ENCODE measurements at regions not wholly inside any gene's neighbourhood (a gene's known extent, or its start where the extent isn't known, plus 50 kb on each side); places are given as distances from the start of the nearest gene placed in this dataset.
"Not testable (repeated sequence)": the region's sequence is repeated elsewhere in the genome, so short reads cannot be mapped to it uniquely, and the experiment has no call there.

GRCh38 chr16:35605921-35606320 lies 2146.5 kb downstream of the TP53TG3F start:
- no peak for DNase-seq

GRCh38 chr16:35614883-35615282 lies 2155.5 kb downstream of the TP53TG3F start:
- 54 to 55% methylated on average over 2 of the region's 2 CpGs for WGBS, 2 donors
- DNase-seq; H3K36me3 ChIP-seq; intact Hi-C loops (cut with DNase I); H3K4me1 ChIP-seq; H3K27me3 ChIP-seq; H3K4me3 ChIP-seq; H3K27ac ChIP-seq: not testable (repeated sequence)
- H3K9me3 ChIP-seq, result peaks cover 0 to 13% (median 10%) of the 10 kb centered on the region in 4 donors

More at GRCh38 chr16:35605921-35606320, 2146.5 kb downstream of the TP53TG3F start:
- TF ChIP-seq CTCF (IDR thresholded peaks at IDR 0.05) (no peak), POLR2AphosphoS5 (IDR thresholded peaks at IDR 0.05) (no peak), POLR2A (IDR thresholded peaks at IDR 0.05) (no peak), EP300 (IDR thresholded peaks at IDR 0.05) (no peak)
- no peaks in the 10 kb centered on the region for H3K9me3 ChIP-seq
- WGBS, 2 donors, result 62 to 68% methylated on average over 1 of the region's 1 CpG
- intact Hi-C loops (cut with DNase I), result no loop called here
- H3K27me3 ChIP-seq, result no peaks in the 10 kb centered on the region
- no peaks in the 10 kb centered on the region for H3K36me3 ChIP-seq
- no peaks in the 10 kb centered on the region for H3K4me1 ChIP-seq
- H3K4me3 ChIP-seq, result no peak overlapping the region
- no peak overlapping the region for H3K27ac ChIP-seq

- DNase-seq; intact Hi-C loops (cut with DNase I); H3K27me3 ChIP-seq; H3K4me1 ChIP-seq; H3K27ac ChIP-seq; H3K36me3 ChIP-seq; H3K4me3 ChIP-seq: not testable (repeated sequence)
- H3K9me3 ChIP-seq, result peaks cover 0 to 12% (median 10%) of the 10 kb centered on the region in 4 donors
Observed at GRCh38 chr16:35619176-35619575, 2159.8 kb downstream of the TP53TG3F start.

- WGBS, 2 donors, result 61 to 84% methylated on average over 1 of the region's 1 CpG
- intact Hi-C loops (cut with DNase I), result no loop called here
Observed at GRCh38 chr16:35626041-35626440, 2166.6 kb downstream of the TP53TG3F start.

DNA sequence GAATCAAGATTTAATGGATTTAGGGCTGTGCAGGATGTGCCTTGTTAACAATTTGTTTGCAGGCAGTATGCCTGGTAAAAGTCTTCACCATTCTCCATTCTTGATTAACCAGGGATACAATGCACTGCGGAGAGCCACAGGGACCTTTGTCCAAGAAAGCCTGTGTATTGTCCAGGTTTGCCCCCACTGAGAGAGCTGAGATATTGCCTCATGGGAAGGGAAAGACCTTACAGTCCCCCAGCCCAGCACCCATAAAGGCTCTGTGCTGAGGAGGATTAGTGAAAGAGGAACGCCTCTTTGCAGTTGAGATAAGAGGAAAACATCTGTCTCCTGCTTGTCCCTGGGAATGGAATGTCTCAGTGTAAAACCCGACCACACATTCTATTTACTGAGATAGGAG lies 2169.6 kb downstream of the TP53TG3F start:
- no peaks in the 10 kb centered on the region for H3K36me3 ChIP-seq
- H3K27ac ChIP-seq, result no peak overlapping the region
- DNase-seq, result no peak
- no peaks in the 10 kb centered on the region for H3K4me1 ChIP-seq
- peaks cover 0 to 8% (median 0%) of the 10 kb centered on the region in 4 donors for H3K9me3 ChIP-seq
- 41 to 73% methylated on average over 3 of the region's 3 CpGs for WGBS, 2 donors
- TF ChIP-seq CTCF (IDR thresholded peaks at IDR 0.05) (no peak), EP300 (IDR thresholded peaks at IDR 0.05) (no peak), POLR2AphosphoS5 (IDR thresholded peaks at IDR 0.05) (no peak), POLR2A (IDR thresholded peaks at IDR 0.05) (no peak)
- no peaks in the 10 kb centered on the region for H3K27me3 ChIP-seq
- intact Hi-C loops (cut with DNase I), result no loop called here
- no peak overlapping the region for H3K4me3 ChIP-seq

More at GRCh38 chr16:35626041-35626440, 2166.6 kb downstream of the TP53TG3F start:
- TF ChIP-seq POLR2AphosphoS5 (IDR thresholded peaks at IDR 0.05) (no peak), POLR2A (IDR thresholded peaks at IDR 0.05) (no peak), CTCF (IDR thresholded peaks at IDR 0.05) (no peak), EP300 (IDR thresholded peaks at IDR 0.05) (no peak)
- Histone ChIP-seq H3K27ac (no peak overlapping the region), H3K27me3 (no peaks in the 10 kb centered on the region), H3K4me1 (no peaks in the 10 kb centered on the region), H3K9me3 (peaks cover 0 to 8% (median 0%) of the 10 kb centered on the region in 4 donors), H3K36me3 (no peaks in the 10 kb centered on the region), H3K4me3 (no peak overlapping the region)
- DNase-seq, result no peak

DNA sequence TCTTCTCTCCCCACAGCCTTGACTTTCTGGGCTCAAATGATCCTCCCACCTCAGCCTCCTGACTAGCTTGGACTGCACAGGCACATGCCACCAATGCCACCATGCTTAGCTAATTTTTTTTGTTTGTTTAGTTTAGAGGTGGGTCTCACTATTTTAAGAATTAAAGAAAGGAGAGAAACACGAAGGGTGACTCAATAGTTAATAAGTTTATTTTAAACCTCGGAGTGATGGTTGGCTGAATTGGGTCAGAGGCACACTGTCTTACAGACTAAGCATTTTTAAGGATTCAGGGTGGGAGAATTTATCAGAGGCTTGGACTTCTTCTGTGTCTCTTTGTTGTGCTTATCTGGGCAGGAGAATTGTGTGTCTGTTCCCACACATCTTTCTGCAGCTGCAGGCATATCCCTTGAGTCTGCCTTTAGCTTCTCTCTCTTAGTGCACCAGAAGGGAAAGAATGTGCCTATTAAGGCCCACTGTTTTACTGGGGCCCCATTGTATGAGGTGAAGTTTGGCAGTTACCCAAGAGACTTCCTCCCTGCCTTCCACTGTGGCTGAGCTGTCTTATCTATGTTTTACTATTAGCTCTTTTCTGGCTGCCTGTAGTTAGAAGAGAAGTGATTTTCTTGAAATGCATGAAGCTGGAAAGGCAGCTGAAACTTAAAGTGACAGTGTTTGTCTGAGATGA lies 2172.0 kb downstream of the TP53TG3F start:
- intact Hi-C loops (cut with DNase I), result no loop called here
- H3K4me1 ChIP-seq, result no peaks in the 10 kb centered on the region
- DNase-seq, result no peak
- peaks cover 0 to 3% (median 0%) of the 10 kb centered on the region in 4 donors for H3K9me3 ChIP-seq
- H3K4me3 ChIP-seq, result no peak overlapping the region
- TF ChIP-seq POLR2A (IDR thresholded peaks at IDR 0.05) (no peak), EP300 (IDR thresholded peaks at IDR 0.05) (no peak), POLR2AphosphoS5 (IDR thresholded peaks at IDR 0.05) (no peak), CTCF (IDR thresholded peaks at IDR 0.05) (no peak)
- H3K27ac ChIP-seq, result no peak overlapping the region
- H3K36me3 ChIP-seq, result no peaks in the 10 kb centered on the region
- 22 to 41% methylated on average over 2 of the region's 2 CpGs for WGBS, 2 donors
- H3K27me3 ChIP-seq, result no peaks in the 10 kb centered on the region

Data from sigmoid colon (tissue), 6 donors.